NT2/D1 (cell line): ENCODE measurements at regions not wholly inside any gene's neighbourhood (a gene's known extent, or its start where the extent isn't known, plus 50 kb on each side); places are given as distances from the start of the nearest gene placed in this dataset.
A peak's percentile ranks its signal among the peaks of the same experiment; 100 is the strongest.

Experiments
- DNase-seq: peaks from one replicate; pipeline ENCODE4 v3.0.0-alpha.2; 2011; ENCODE audit warnings: low read depth, low spot score
- H3K27me3 ChIP-seq: 2 replicates; pipeline ENCODE4 v1.6.0; 2011; ENCODE audit warnings: mild to moderate bottlenecking; ENCODE audit not compliant: insufficient read length, insufficient read depth
- H3K36me3 ChIP-seq: 2 replicates; pipeline ENCODE4 v1.6.1; 2011; ENCODE audit warnings: mild to moderate bottlenecking, low read length, mixed read lengths; ENCODE audit not compliant: insufficient read depth, insufficient read length
- H3K4me1 ChIP-seq: 2 replicates; pipeline ENCODE4 v1.5.1; 2011; ENCODE audit not compliant: insufficient read depth, insufficient read length
- H3K4me3 ChIP-seq: 2 replicates; pipeline ENCODE4 v1.5.1; 2011; ENCODE audit warnings: low read depth; ENCODE audit not compliant: insufficient read length
- H3K9ac ChIP-seq: 2 replicates; pipeline ENCODE4 v1.6.0; 2011; ENCODE audit warnings: low read depth; ENCODE audit not compliant: insufficient read length
- H3K9me3 ChIP-seq: 2 replicates; pipeline ENCODE4 v1.5.1; 2011; ENCODE audit warnings: mild to moderate bottlenecking, low read length; ENCODE audit not compliant: insufficient read depth
- SUZ12 ChIP-seq: IDR thresholded peaks from 2 replicates; pipeline ENCODE4 v1.6.1; 2011; ENCODE audit not compliant: insufficient read length, insufficient read depth; ENCODE audit errors: extremely low read depth
- YY1 ChIP-seq: IDR thresholded peaks from 2 replicates; pipeline ENCODE4 v1.6.1; 2011; ENCODE audit not compliant: insufficient read length, insufficient read depth
- ZNF274 ChIP-seq: IDR thresholded peaks from 2 replicates; pipeline ENCODE4 v1.6.1; 2011; ENCODE audit warnings: mild to moderate bottlenecking, low read depth, low read length

DNA sequence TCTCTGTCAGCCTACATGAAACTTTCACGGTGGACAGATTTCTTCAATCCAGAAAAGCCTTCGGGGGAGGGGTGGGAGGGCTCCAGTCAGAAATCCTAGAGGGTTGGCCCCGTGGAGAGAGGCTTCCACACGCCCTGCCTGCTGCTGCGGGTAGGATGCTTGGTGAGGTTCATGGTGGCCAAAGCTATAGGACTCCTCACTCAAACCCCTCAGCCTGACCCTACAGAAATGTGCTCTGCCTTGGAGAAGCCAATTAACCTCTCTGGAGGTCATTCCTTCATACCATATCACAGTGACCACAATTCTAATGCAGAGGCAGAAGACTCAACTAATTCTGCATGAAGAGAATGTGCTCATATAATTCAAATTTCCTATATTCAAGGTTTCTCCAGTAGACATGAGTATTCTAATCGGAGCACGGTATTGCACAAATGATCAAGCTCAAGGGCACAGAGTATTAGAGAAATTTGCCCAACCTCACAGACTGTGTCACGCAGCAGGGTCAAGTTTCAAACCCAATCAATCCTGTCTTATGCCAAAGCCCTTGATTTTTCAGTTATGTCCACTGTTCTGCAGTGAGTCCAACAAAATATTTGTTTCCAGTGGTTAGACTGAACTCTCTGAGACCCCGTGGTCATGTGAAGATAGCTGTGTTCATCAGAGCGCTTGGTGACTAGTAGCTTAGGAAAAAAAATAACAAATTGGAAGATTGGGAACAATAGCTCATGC lies 104.8 kb downstream of the TOMM20 start:
- Histone ChIP-seq H3K9ac (no peak overlapping the region), H3K4me3 (no peak overlapping the region), H3K9me3 (peaks cover 11% of the 10 kb centered on the region; the same call in 1 of the 2 replicates), H3K4me1 (peaks cover 12% of the 10 kb centered on the region), H3K36me3 (no peaks in the 10 kb centered on the region), H3K27me3 (no peaks in the 10 kb centered on the region)
- TF ChIP-seq SUZ12 (no peak), YY1 (no peak), ZNF274 (no peak)
- no peak for DNase-seq

DNA sequence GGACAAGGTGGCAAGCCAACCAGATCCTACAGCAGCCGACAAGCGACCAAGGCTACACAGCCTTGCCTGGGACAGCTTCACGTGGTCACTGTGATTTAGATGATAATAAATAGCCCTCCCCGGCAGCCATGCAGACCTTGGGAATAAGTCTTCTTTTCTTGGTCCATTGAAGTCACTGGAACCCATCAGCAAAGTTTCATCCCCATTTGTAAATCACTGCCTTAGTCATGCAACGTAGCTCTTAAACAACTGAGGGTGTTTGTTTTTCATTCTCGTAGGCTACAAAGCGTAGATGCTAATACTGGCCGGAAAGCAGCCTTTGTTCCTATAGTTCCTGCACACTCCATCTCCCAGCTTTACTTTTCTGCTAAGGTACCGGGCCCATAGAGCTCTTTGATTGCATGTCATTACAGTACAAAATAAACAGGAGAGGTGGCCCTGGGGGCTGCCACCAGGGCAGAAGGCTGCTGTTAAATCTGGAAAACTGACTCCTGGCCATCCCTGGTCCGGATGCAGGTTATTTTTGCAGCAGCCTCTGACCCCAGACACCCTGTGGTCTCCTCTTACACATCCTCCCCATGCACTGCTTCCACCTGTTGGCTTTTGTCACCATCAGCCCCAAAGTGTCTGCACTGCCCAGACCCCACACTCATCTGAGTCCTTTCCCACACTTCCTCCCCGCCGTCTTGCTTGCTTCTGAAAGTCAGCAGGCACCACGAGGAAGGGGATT lies 105.5 kb downstream of the TOMM20 start:
- Histone ChIP-seq H3K9ac (peak overlapping the region; percentile 6), H3K27me3 (no peaks in the 10 kb centered on the region), H3K36me3 (no peaks in the 10 kb centered on the region), H3K4me3 (no peak overlapping the region), H3K4me1 (peaks cover 14% of the 10 kb centered on the region), H3K9me3 (peaks cover 11% of the 10 kb centered on the region; the same call in 1 of the 2 replicates)
- peak; percentile 76 for DNase-seq
- no peak for TF ChIP-seq ZNF274
- no peak for TF ChIP-seq YY1
- no peak for TF ChIP-seq SUZ12

DNA sequence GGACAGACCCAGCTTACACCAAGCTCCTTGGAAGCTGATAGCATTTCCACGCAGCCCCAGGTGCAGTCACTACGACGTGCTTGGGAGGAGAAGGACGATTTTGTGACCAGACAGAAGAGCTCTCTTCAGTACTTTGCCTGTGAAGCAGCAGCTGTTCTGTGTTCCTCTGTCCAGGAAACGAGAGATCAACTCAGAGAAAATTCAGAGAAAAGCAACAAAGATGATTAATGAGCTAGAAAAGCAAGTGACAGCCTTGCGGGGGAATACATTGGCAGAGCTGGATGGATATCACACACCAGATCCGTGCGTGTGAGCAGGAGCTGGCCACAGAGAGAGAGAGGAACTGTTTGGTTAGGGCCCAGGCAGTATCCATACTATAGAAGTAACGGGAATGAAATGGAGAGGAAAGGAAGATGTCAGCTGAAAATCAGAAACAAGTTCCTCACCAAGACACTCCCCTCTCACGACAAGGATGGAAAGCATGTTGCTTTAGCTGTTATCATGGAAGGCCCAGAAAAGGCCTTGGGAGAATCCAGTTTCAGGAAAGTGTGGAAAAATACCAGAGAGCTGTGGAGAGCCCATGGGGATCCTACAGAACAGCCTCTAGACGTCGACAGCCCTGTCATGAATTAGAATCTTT lies 106.2 kb downstream of the TOMM20 start:
- DNase-seq: no peak
- TF ChIP-seq ZNF274 (no peak), SUZ12 (no peak), YY1 (no peak)
- H3K4me3 ChIP-seq: no peak overlapping the region
- peaks cover 14% of the 10 kb centered on the region for H3K4me1 ChIP-seq
- no peaks in the 10 kb centered on the region for H3K27me3 ChIP-seq
- H3K9ac ChIP-seq: no peak overlapping the region
- no peaks in the 10 kb centered on the region for H3K36me3 ChIP-seq
- H3K9me3 ChIP-seq: peaks cover 6% of the 10 kb centered on the region; the same call in 1 of the 2 replicates

DNA sequence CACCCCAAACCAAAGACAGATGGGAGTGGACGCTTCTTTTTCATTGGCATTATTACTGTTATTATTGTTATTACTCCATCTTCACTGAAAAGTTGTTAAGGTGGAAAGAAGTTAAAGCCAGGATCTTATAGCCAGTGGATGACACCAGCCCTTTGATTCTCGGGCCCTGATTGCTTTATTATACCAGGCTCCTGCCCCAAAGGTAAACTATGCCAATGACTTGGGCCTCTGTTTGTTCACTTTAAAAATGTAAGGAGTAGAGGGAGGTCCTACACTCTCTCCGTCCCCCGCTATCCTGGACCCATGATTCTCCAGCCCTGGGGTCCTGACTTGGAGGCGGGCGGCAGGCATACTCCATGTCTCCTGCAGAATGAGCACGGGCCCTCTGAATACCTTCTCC lies 106.8 kb downstream of the TOMM20 start:
- no peak for DNase-seq
- Histone ChIP-seq H3K36me3 (no peaks in the 10 kb centered on the region), H3K9ac (no peak overlapping the region), H3K27me3 (no peaks in the 10 kb centered on the region), H3K4me1 (peaks cover 14% of the 10 kb centered on the region), H3K4me3 (no peak overlapping the region), H3K9me3 (no peaks in the 10 kb centered on the region)
- TF ChIP-seq ZNF274: no peak
- no peak for TF ChIP-seq SUZ12
- TF ChIP-seq YY1: no peak

DNA sequence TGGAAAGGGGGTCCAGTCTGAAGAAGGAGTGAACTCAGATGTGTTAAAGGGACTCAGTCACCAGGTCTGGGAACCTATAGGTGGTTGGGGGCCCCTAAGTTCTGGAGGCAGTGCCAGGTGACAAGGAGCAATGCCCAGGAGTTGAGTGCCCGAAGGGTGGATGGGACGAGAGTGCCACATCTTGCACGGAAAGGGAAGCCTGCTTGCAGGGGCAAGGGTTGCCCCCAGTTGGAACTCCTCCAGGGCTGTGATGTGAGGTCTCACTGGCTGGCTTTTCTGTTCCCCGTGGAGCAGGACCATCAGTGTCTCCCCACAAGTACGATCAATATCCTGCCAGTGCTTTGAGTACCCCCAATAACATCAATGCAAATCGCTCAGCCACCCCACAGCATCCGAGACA lies 107.3 kb downstream of the TOMM20 start:
- peaks cover 14% of the 10 kb centered on the region for H3K4me1 ChIP-seq
- TF ChIP-seq SUZ12: no peak
- no peak for TF ChIP-seq YY1
- TF ChIP-seq ZNF274: no peak
- no peak for DNase-seq

DNA sequence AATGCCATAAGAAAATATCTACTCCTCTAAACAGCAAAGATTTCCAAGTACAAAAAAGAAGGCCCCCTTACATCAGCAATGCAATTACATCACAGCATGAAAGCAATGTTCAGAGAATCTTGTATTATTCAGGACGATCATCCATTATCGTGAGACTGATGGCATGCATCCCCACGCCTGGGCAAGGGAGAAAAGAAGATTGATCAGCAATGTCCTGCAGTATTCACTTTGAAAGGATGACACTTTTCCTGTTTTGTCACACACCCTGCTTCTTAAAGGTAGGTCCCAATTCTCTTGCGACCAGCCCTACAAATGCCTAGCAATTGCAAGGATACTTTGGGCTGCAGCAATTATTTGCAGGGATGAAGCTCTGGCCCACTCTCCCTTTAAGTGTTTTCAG lies 108.7 kb downstream of the TOMM20 start:
- Histone ChIP-seq H3K4me1 (peaks cover 12% of the 10 kb centered on the region), H3K36me3 (no peaks in the 10 kb centered on the region), H3K9me3 (no peaks in the 10 kb centered on the region), H3K9ac (no peak overlapping the region), H3K27me3 (no peaks in the 10 kb centered on the region), H3K4me3 (no peak overlapping the region)
- TF ChIP-seq YY1 (no peak), ZNF274 (no peak), SUZ12 (no peak)
- DNase-seq: no peak

More for the DNA sequence above, 107.3 kb downstream of the TOMM20 start:
- no peak overlapping the region for H3K9ac ChIP-seq
- H3K9me3 ChIP-seq: no peaks in the 10 kb centered on the region
- no peak overlapping the region for H3K4me3 ChIP-seq
- H3K36me3 ChIP-seq: no peaks in the 10 kb centered on the region
- no peaks in the 10 kb centered on the region for H3K27me3 ChIP-seq

DNA sequence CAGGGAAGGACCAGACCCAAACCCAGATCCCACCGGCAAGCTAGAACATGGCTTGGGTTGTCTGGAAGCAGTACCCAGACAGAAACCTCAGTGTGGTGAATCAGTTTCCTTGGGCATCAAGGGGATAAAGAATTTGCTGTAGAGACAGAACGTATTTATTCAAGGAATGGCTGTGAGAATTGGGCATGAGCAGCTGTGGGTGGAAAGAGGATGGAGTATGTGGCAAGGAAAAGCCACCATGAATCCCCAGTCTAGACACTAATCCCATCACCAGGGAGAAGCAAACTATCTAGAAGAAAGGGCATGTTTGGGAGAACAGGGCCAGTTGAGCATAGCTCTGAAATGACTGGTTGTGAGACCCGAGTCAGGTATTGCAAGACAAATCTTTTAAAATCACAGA lies 109.2 kb downstream of the TOMM20 start:
- no peaks in the 10 kb centered on the region for H3K36me3 ChIP-seq
- H3K4me3 ChIP-seq: no peak overlapping the region
- H3K4me1 ChIP-seq: peaks cover 12% of the 10 kb centered on the region
- TF ChIP-seq SUZ12: no peak
- TF ChIP-seq ZNF274: no peak
- TF ChIP-seq YY1: no peak
- H3K9me3 ChIP-seq: no peaks in the 10 kb centered on the region
- no peak overlapping the region for H3K9ac ChIP-seq
- no peak for DNase-seq
- no peaks in the 10 kb centered on the region for H3K27me3 ChIP-seq
